Caco-2 (cell line): ENCODE measurements at regions not wholly inside any gene's neighbourhood (a gene's known extent, or its start where the extent isn't known, plus 50 kb on each side); places are given as distances from the start of the nearest gene placed in this dataset.

Source experiments
- BruUV-seq: library from RNA; stranded (reverse); fragments of 400-500 nt; replicated peaks from 2 replicates; lab custom pipeline; 2021; lab: Mats Ljungman, UMichigan
- CTCF ChIA-PET: fragments of 300-600 bp; sonication (Branson Sonifier 250); formaldehyde crosslinking; loops from one replicate; lab custom pipeline; 2022; ENCODE audit warnings: antibody characterized with exemption; lab: Charles Lee
- POLR2A ChIA-PET: fragments of 300-600 bp; sonication (Branson Sonifier 250); formaldehyde crosslinking; loops from one replicate; lab custom pipeline; 2022; ENCODE audit warnings: antibody characterized with exemption; lab: Charles Lee
- DNase-seq, 2 experiments: peaks; one replicate each; pipeline versions ENCODE4 v3.0.0 to v3.0.0-alpha.2; 2020 to 2022
- H3K27me3 ChIP-seq: replicated peaks from 2 replicates; pipeline ENCODE4 v1.6.0; 2011; ENCODE audit warnings: low read length; ENCODE audit not compliant: control insufficient read depth, insufficient read depth
- H3K36me3 ChIP-seq: 2 replicates; pipeline ENCODE4 v1.5.1; 2011; ENCODE audit warnings: low read length; ENCODE audit not compliant: control insufficient read depth, insufficient read depth
- H3K4me1 ChIP-seq: fragments of 250-450 bp; sonication (Bioruptor Pico); 2 replicates; pipeline ENCODE4 v1.5.1; 2020; ENCODE audit warnings: mild to moderate bottlenecking
- H3K4me3 ChIP-seq: 2 replicates; pipeline ENCODE4 v1.5.1; 2011; ENCODE audit warnings: low read depth, mild to moderate bottlenecking, control low read depth, low read length
- H3K9me3 ChIP-seq: fragments of 250-450 bp; sonication (Bioruptor Pico); 2 replicates; pipeline ENCODE4 v1.5.1; 2020; ENCODE audit warnings: mild to moderate bottlenecking, moderate library complexity
- H3K27ac Mint-ChIP-seq: one replicate; pipeline ENCODE4 v1.8.0; 2022; ENCODE audit warnings: mixed read lengths; ENCODE audit not compliant: unreplicated experiment
- H3K27me3 Mint-ChIP-seq: one replicate; pipeline ENCODE4 v1.8.0; 2022; ENCODE audit warnings: mixed read lengths; ENCODE audit not compliant: insufficient read depth, unreplicated experiment
- H3K36me3 Mint-ChIP-seq: one replicate; pipeline ENCODE4 v1.8.0; 2022; ENCODE audit warnings: mild to moderate bottlenecking, mixed read lengths; ENCODE audit not compliant: insufficient read depth, unreplicated experiment
- H3K4me1 Mint-ChIP-seq: one replicate; pipeline ENCODE4 v1.8.0; 2022; ENCODE audit warnings: low read depth, mixed read lengths; ENCODE audit not compliant: unreplicated experiment
- H3K4me3 Mint-ChIP-seq: one replicate; pipeline ENCODE4 v1.8.0; 2022; ENCODE audit warnings: mild to moderate bottlenecking, moderate library complexity, mixed read lengths; ENCODE audit not compliant: unreplicated experiment
- H3K9me3 Mint-ChIP-seq: one replicate; pipeline ENCODE4 v1.8.0; 2022; ENCODE audit warnings: mixed read lengths; ENCODE audit not compliant: unreplicated experiment
- CTCF ChIP-seq, 2 experiments: fragments of 200-600 bp in 1 of 2; IDR thresholded peaks; 1 replicate in 1 of 2; 2 replicates in 1 of 2; pipeline versions ENCODE4 v1.5.1 to v1.8.0; 2011 to 2022; ENCODE audit warnings: antibody characterized with exemption in 1 of 2, control low read depth in 1 of 2, inconsistent platforms in 1 of 2, low read depth in 1 of 2, low read length in 1 of 2, mild to moderate bottlenecking in 1 of 2, moderate library complexity in 1 of 2; ENCODE audit not compliant: insufficient read depth in 1 of 2, severe bottlenecking in 1 of 2, unreplicated experiment in 1 of 2
- intact Hi-C: fragments of 100-400 bp; cut with micrococcal nuclease; formaldehyde crosslinking; loops from one replicate; pipeline ENCODE4 v1.10.0; 2022; ENCODE audit not compliant: unreplicated experiment

- Mint-ChIP-seq H3K4me1 (peaks cover 6% of the 10 kb centered on the region), H3K36me3 (no peaks in the 10 kb centered on the region), H3K27ac (no peak overlapping the region), H3K27me3 (no peaks in the 10 kb centered on the region), H3K4me3 (no peak overlapping the region), H3K9me3 (no peaks in the 10 kb centered on the region)
- no peaks in the 10 kb centered on the region for H3K4me1 ChIP-seq
- ChIA-PET POLR2A (no interaction called here), CTCF (interaction anchor here (0.6 kb wide), 1 partner anchor 29 kb away, joined by 3 read pairs; no protein-coding TSS in a partner anchor)
- H3K9me3 ChIP-seq, result no peaks in the 10 kb centered on the region
- intact Hi-C loops, result loop anchor here (5.0 kb wide), 1 partner anchor 254 kb away; the partner anchor contains the start of gene ATP2B1
- no peaks in the 10 kb centered on the region for H3K36me3 ChIP-seq
- BruUV-seq, result no TSS peak
- no peaks in the 10 kb centered on the region for H3K27me3 ChIP-seq
- H3K4me3 ChIP-seq, result no peak overlapping the region
- TF ChIP-seq CTCF (IDR thresholded peaks at IDR 0.05; ENCODE audit: insufficient read depth in 1 of 2, low read depth in 1 of 2, low read length in 1 of 2, severe bottlenecking in 1 of 2, unreplicated experiment in 1 of 2), result no peak
- no peak for DNase-seq
Measured at GRCh38 chr12:89960607-89961394, 252.2 kb upstream of the ATP2B1 start.

- no peak for TF ChIP-seq CTCF (IDR thresholded peaks at IDR 0.05; ENCODE audit: insufficient read depth in 1 of 2, low read depth in 1 of 2, low read length in 1 of 2, severe bottlenecking in 1 of 2, unreplicated experiment in 1 of 2)
- Mint-ChIP-seq H3K27ac (no peak overlapping the region), H3K9me3 (no peaks in the 10 kb centered on the region), H3K36me3 (no peaks in the 10 kb centered on the region), H3K4me3 (no peak overlapping the region), H3K4me1 (peaks cover 6% of the 10 kb centered on the region), H3K27me3 (no peaks in the 10 kb centered on the region)
- H3K27me3 ChIP-seq, result no peaks in the 10 kb centered on the region
- no peaks in the 10 kb centered on the region for H3K4me1 ChIP-seq
- no TSS peak for BruUV-seq
- ChIA-PET POLR2A (no interaction called here), CTCF (no interaction called here)
- H3K4me3 ChIP-seq, result no peak overlapping the region
- no peaks in the 10 kb centered on the region for H3K9me3 ChIP-seq
- no peaks in the 10 kb centered on the region for H3K36me3 ChIP-seq
- no peak for DNase-seq
- intact Hi-C loops, result loop anchor here (5.0 kb wide), 1 partner anchor 253 kb away; the partner anchor contains the start of gene ATP2B1
Measured at GRCh38 chr12:89960011-89960507, 251.4 kb upstream of the ATP2B1 start.

- intact Hi-C loops, result no loop called here
- no peaks in the 10 kb centered on the region for H3K27me3 ChIP-seq
- Mint-ChIP-seq H3K4me3 (no peak overlapping the region), H3K36me3 (no peaks in the 10 kb centered on the region), H3K27ac (no peak overlapping the region), H3K27me3 (no peaks in the 10 kb centered on the region), H3K9me3 (no peaks in the 10 kb centered on the region), H3K4me1 (peaks cover 6% of the 10 kb centered on the region)
- H3K9me3 ChIP-seq, result no peaks in the 10 kb centered on the region
- TF ChIP-seq CTCF (IDR thresholded peaks at IDR 0.05; ENCODE audit: insufficient read depth in 1 of 2, low read depth in 1 of 2, low read length in 1 of 2, severe bottlenecking in 1 of 2, unreplicated experiment in 1 of 2), result no peak
- ChIA-PET CTCF (no interaction called here), POLR2A (no interaction called here)
- H3K4me1 ChIP-seq, result no peaks in the 10 kb centered on the region
- no peaks in the 10 kb centered on the region for H3K36me3 ChIP-seq
- DNase-seq, result no peak
- BruUV-seq, result no TSS peak
- no peak overlapping the region for H3K4me3 ChIP-seq
Measured at GRCh38 chr12:89959179-89959578, 250.5 kb upstream of the ATP2B1 start.
